Natural killer cell treated with Interleukin-12 subunit alpha and Interleukin-12 subunit beta and Interleukin-15 and Interleukin-18, amount 100 ng/mL, for 72 hours (primary cell): ENCODE measurements at regions not wholly inside any gene's neighbourhood (a gene's known extent, or its start where the extent isn't known, plus 50 kb on each side); places are given as distances from the start of the nearest gene placed in this dataset.
"Not testable (repeated sequence)": the region's sequence is repeated elsewhere in the genome, so short reads cannot be mapped to it uniquely, and the experiment has no call there.

Source experiments
- ATAC-seq, 2 donors: fragments of 150-1000 bp; cut with Tn5 transposase in 1 of 2; sonication (Bioruptor Pico), chemical (Tn5 transposase) in 1 of 2; 2 replicates each; pipeline ENCODE4 v1.10.0; 2021
- DNase-seq: peaks from one replicate; pipeline ENCODE4 v3.0.0; 2022; ENCODE audit warnings: low spot score
- H3K27ac Mint-ChIP-seq, 2 donors: 1 replicate in 1 of 2; 2 replicates in 1 of 2; pipeline ENCODE4 v1.8.0; 2022; ENCODE audit warnings: mixed read lengths in 2 of 2, mild to moderate bottlenecking in 1 of 2, moderate library complexity in 1 of 2
- H3K27me3 Mint-ChIP-seq, 2 donors: 1 replicate in 1 of 2; 2 replicates in 1 of 2; pipeline ENCODE4 v1.8.0; 2022; ENCODE audit warnings: mixed read lengths in 2 of 2
- H3K36me3 Mint-ChIP-seq: one replicate; pipeline ENCODE4 v1.8.0; 2022; ENCODE audit warnings: mixed read lengths
- H3K4me1 Mint-ChIP-seq, 2 donors: 1 replicate in 1 of 2; 2 replicates in 1 of 2; pipeline ENCODE4 v1.8.0; 2022; ENCODE audit warnings: low read depth in 2 of 2, mixed read lengths in 2 of 2, mild to moderate bottlenecking in 1 of 2
- H3K4me3 Mint-ChIP-seq: one replicate; pipeline ENCODE4 v1.8.0; 2022; ENCODE audit warnings: mixed read lengths
- H3K9me3 Mint-ChIP-seq: 2 replicates; pipeline ENCODE4 v1.8.0; 2022; ENCODE audit warnings: mixed read lengths

GRCh38 chr2:207228402-207228801 is 62.7 kb upstream of the KLF7 start:
- ATAC-seq = no peak
- Mint-ChIP-seq H3K4me1 (peaks cover 23 to 28% of the 10 kb centered on the region in 2 donors), H3K4me3 (no peak overlapping the region), H3K27me3 (peaks cover 31 to 35% of the 10 kb centered on the region in 2 donors), H3K27ac (peak overlapping the region in 1 of 2 donors; percentile 15), H3K36me3 (peaks cover 6% of the 10 kb centered on the region), H3K9me3 (no peaks in the 10 kb centered on the region)
- DNase-seq = no peak

- ATAC-seq (no peak), DNase-seq (no peak)
- no peaks in the 10 kb centered on the region for H3K9me3 Mint-ChIP-seq
- peaks cover 23 to 28% of the 10 kb centered on the region in 2 donors for H3K4me1 Mint-ChIP-seq
- peak overlapping the region in 1 of 2 donors; percentile 30 for H3K27ac Mint-ChIP-seq
- no peak overlapping the region for H3K4me3 Mint-ChIP-seq
- H3K36me3 Mint-ChIP-seq = peaks cover 6% of the 10 kb centered on the region
- peaks cover 30 to 33% of the 10 kb centered on the region in 2 donors for H3K27me3 Mint-ChIP-seq
Measured at GRCh38 chr2:207229161-207229560, 63.4 kb upstream of the KLF7 start.

GRCh38 chr2:207230261-207231105 is 64.7 kb upstream of the KLF7 start:
- Mint-ChIP-seq H3K27me3 (peaks cover 17 to 23% of the 10 kb centered on the region in 2 donors), H3K27ac (peak overlapping the region; percentile 31 to 36), H3K36me3 (peaks cover 6% of the 10 kb centered on the region), H3K9me3 (no peaks in the 10 kb centered on the region), H3K4me1 (peaks cover 20 to 21% of the 10 kb centered on the region in 2 donors), H3K4me3 (peak overlapping the region; percentile 10)
- ATAC-seq = peak; percentile 36 to 66
- no peak for DNase-seq

- H3K27me3 Mint-ChIP-seq = peaks cover 17 to 21% of the 10 kb centered on the region in 2 donors
- H3K36me3 Mint-ChIP-seq = peaks cover 9% of the 10 kb centered on the region
- H3K9me3 Mint-ChIP-seq = no peaks in the 10 kb centered on the region
- peaks cover 19 to 21% of the 10 kb centered on the region in 2 donors for H3K4me1 Mint-ChIP-seq
- peak overlapping the region; percentile 31 to 36 for H3K27ac Mint-ChIP-seq
- DNase-seq (no peak), ATAC-seq (no peak)
- peak overlapping the region; percentile 10 for H3K4me3 Mint-ChIP-seq
Measured at GRCh38 chr2:207231106-207231865, 65.5 kb upstream of the KLF7 start.

GRCh38 chr2:207231967-207232366 is 66.2 kb upstream of the KLF7 start:
- peaks cover 13 to 15% of the 10 kb centered on the region in 2 donors for H3K4me1 Mint-ChIP-seq
- H3K4me3 Mint-ChIP-seq = no peak overlapping the region
- H3K27ac Mint-ChIP-seq = no peak overlapping the region
- H3K9me3 Mint-ChIP-seq = no peaks in the 10 kb centered on the region
- H3K36me3 Mint-ChIP-seq = peaks cover 10% of the 10 kb centered on the region
- no peak for ATAC-seq
- no peak for DNase-seq
- H3K27me3 Mint-ChIP-seq = peaks cover 12 to 14% of the 10 kb centered on the region in 2 donors

- H3K27ac Mint-ChIP-seq = peak overlapping the region in 1 of 2 donors; percentile 30
- DNase-seq, ATAC-seq, H3K9me3 Mint-ChIP-seq, H3K36me3 Mint-ChIP-seq, H3K4me3 Mint-ChIP-seq: not testable (repeated sequence)
- peaks cover 15 to 16% of the 10 kb centered on the region in 2 donors for H3K4me1 Mint-ChIP-seq
- H3K27me3 Mint-ChIP-seq = peaks cover 12 to 17% of the 10 kb centered on the region in 2 donors
Measured at GRCh38 chr2:207233141-207233540, 67.4 kb upstream of the KLF7 start.

- no peak for ATAC-seq
- Mint-ChIP-seq H3K4me3 (no peak overlapping the region), H3K27me3 (peaks cover 12 to 13% of the 10 kb centered on the region in 2 donors), H3K4me1 (peaks cover 15 to 17% of the 10 kb centered on the region in 2 donors), H3K36me3 (peaks cover 10% of the 10 kb centered on the region), H3K27ac (peak overlapping the region in 1 of 2 donors; percentile 30), H3K9me3 (no peaks in the 10 kb centered on the region)
- no peak for DNase-seq
Measured at GRCh38 chr2:207233731-207234130, 68.0 kb upstream of the KLF7 start.

GRCh38 chr2:207235621-207236020 is 69.9 kb upstream of the KLF7 start:
- Mint-ChIP-seq H3K36me3 (peaks cover 7% of the 10 kb centered on the region), H3K9me3 (no peaks in the 10 kb centered on the region), H3K4me1 (peaks cover 17 to 20% of the 10 kb centered on the region in 2 donors), H3K27ac (no peak overlapping the region), H3K4me3 (no peak overlapping the region), H3K27me3 (peaks cover 5 to 7% of the 10 kb centered on the region in 2 donors)
- ATAC-seq = no peak
- no peak for DNase-seq

GRCh38 chr2:207236156-207236935 is 70.6 kb upstream of the KLF7 start:
- Mint-ChIP-seq H3K27ac (no peak overlapping the region), H3K36me3 (peaks cover 4% of the 10 kb centered on the region), H3K4me1 (peaks cover 13 to 14% of the 10 kb centered on the region in 2 donors), H3K27me3 (peaks cover 5% of the 10 kb centered on the region in 2 donors), H3K9me3 (no peaks in the 10 kb centered on the region), H3K4me3 (no peak overlapping the region)
- DNase-seq = no peak
- ATAC-seq = no peak

GRCh38 chr2:207238831-207239701 is 73.3 kb upstream of the KLF7 start:
- ATAC-seq (peak in 1 of 2 donors; percentile 63), DNase-seq (no peak)
- H3K27ac Mint-ChIP-seq = peak overlapping the region in 1 of 2 donors; percentile 34
- peaks cover 9% of the 10 kb centered on the region in 2 donors for H3K4me1 Mint-ChIP-seq
- peaks cover 4% of the 10 kb centered on the region for H3K36me3 Mint-ChIP-seq
- peaks cover 5% of the 10 kb centered on the region in 2 donors for H3K27me3 Mint-ChIP-seq
- no peaks in the 10 kb centered on the region for H3K9me3 Mint-ChIP-seq
- no peak overlapping the region for H3K4me3 Mint-ChIP-seq

- DNase-seq = no peak
- peaks cover 5% of the 10 kb centered on the region in 2 donors for H3K27me3 Mint-ChIP-seq
- H3K36me3 Mint-ChIP-seq = peaks cover 4% of the 10 kb centered on the region
- no peak overlapping the region for H3K4me3 Mint-ChIP-seq
- peaks cover 9% of the 10 kb centered on the region in 2 donors for H3K4me1 Mint-ChIP-seq
- no peaks in the 10 kb centered on the region for H3K9me3 Mint-ChIP-seq
- peak overlapping the region in 1 of 2 donors; percentile 34 for H3K27ac Mint-ChIP-seq
- ATAC-seq = no peak
Measured at GRCh38 chr2:207239754-207240494, 74.2 kb upstream of the KLF7 start.

- peaks cover 5% of the 10 kb centered on the region in 2 donors for H3K27me3 Mint-ChIP-seq
Measured at GRCh38 chr2:207240649-207241048, 74.9 kb upstream of the KLF7 start.

More at GRCh38 chr2:207240649-207241048, 74.9 kb upstream of the KLF7 start:
- Mint-ChIP-seq H3K9me3 (no peaks in the 10 kb centered on the region), H3K4me1 (peaks cover 9% of the 10 kb centered on the region in 2 donors), H3K27ac (no peak overlapping the region), H3K4me3 (no peak overlapping the region), H3K36me3 (peaks cover 4% of the 10 kb centered on the region)
- DNase-seq (no peak), ATAC-seq (peak; percentile 31 to 46)
